IMR-90 (cell line): ENCODE measurements at regions not wholly inside any gene's neighbourhood (a gene's known extent, or its start where the extent isn't known, plus 50 kb on each side); places are given as distances from the start of the nearest gene placed in this dataset.

ENCODE experiments used
- ATAC-seq: fragments of 200-7000 bp; cut with Tn5 transposase; 2 replicates; pipeline ENCODE4 v1.9.1; 2020; ENCODE audit warnings: low read depth, mild to moderate bottlenecking, moderate library complexity
- BruUV-seq: library from RNA; stranded (reverse); fragments of 400-500 nt; replicated peaks from 2 replicates; lab custom pipeline; 2021; lab: Mats Ljungman, UMichigan
- CTCF ChIA-PET: fragments of 300-600 bp; formaldehyde crosslinking; extraction: SDS; loops from one replicate; lab custom pipeline; 2021; ENCODE audit warnings: antibody characterized with exemption; lab: Yijun Ruan, JAX
- POLR2A ChIA-PET: fragments of 300-600 bp; sonication (Branson Sonifier 250); formaldehyde crosslinking; loops from one replicate; lab custom pipeline; 2022; ENCODE audit warnings: antibody characterized with exemption; ENCODE audit not compliant: unreplicated experiment; lab: Charles Lee
- DNase-seq: peaks from one replicate; pipeline ENCODE4 v3.0.0; 2013
- H2AFZ ChIP-seq: replicated peaks from 2 replicates; pipeline ENCODE3; 2013; ENCODE audit warnings: low read length, mild to moderate bottlenecking; ENCODE audit not compliant: poor library complexity
- H2AK5ac ChIP-seq: 2 replicates; pipeline ENCODE4 v1.6.1; 2013; ENCODE audit warnings: low read depth, low read length, inconsistent platforms
- H2AK9ac ChIP-seq: replicated peaks from 2 replicates; pipeline ENCODE3; 2013; ENCODE audit warnings: mild to moderate bottlenecking, low read depth, low read length, moderate library complexity; ENCODE audit not compliant: poor library complexity
- H2BK120ac ChIP-seq: 2 replicates; pipeline ENCODE4 v1.6.1; 2013; ENCODE audit warnings: low read depth, low read length, inconsistent platforms
- H2BK15ac ChIP-seq: 3 replicates; pipeline ENCODE4 v1.6.1; 2013; ENCODE audit warnings: low read depth, low read length, inconsistent platforms
- H2BK20ac ChIP-seq: 2 replicates; pipeline ENCODE4 v1.6.1; 2013; ENCODE audit warnings: low read depth, mild to moderate bottlenecking, inconsistent platforms, low read length, moderate library complexity
- H2BK5ac ChIP-seq: 2 replicates; pipeline ENCODE4 v1.6.1; 2013; ENCODE audit warnings: mild to moderate bottlenecking, low read depth, low read length, inconsistent platforms; ENCODE audit not compliant: poor library complexity, severe bottlenecking
- H3K14ac ChIP-seq: replicated peaks from 2 replicates; pipeline ENCODE4 v1.6.1; 2013; ENCODE audit warnings: low read depth, low read length, inconsistent platforms
- H3K18ac ChIP-seq: 2 replicates; pipeline ENCODE4 v1.6.1; 2013; ENCODE audit warnings: low read depth, low read length, control low read depth
- H3K23ac ChIP-seq: 2 replicates; pipeline ENCODE4 v1.6.1; 2013; ENCODE audit warnings: low read depth, low read length, inconsistent platforms
- H3K27ac ChIP-seq: 2 replicates; pipeline ENCODE4 v1.5.1; 2013; ENCODE audit warnings: mild to moderate bottlenecking, control low read depth, low read length; ENCODE audit not compliant: insufficient read depth
- H3K27me3 ChIP-seq: 2 replicates; pipeline ENCODE4 v1.6.1; 2013; ENCODE audit warnings: low read length; ENCODE audit not compliant: control insufficient read depth, insufficient read depth
- H3K36me3 ChIP-seq: 2 replicates; pipeline ENCODE4 v1.6.1; 2013; ENCODE audit warnings: low read length, mixed read lengths; ENCODE audit not compliant: control insufficient read depth, insufficient read depth
- H3K4ac ChIP-seq: 2 replicates; pipeline ENCODE4 v1.6.1; 2013; ENCODE audit warnings: low read depth, low read length, inconsistent platforms
- H3K4me1 ChIP-seq: 2 replicates; pipeline ENCODE4 v1.6.1; 2013; ENCODE audit warnings: low read length, mixed read lengths; ENCODE audit not compliant: control insufficient read depth, insufficient read depth
- H3K4me2 ChIP-seq: 2 replicates; pipeline ENCODE4 v1.6.1; 2013; ENCODE audit warnings: low read depth, mild to moderate bottlenecking, control low read depth, low read length, moderate library complexity
- H3K4me3 ChIP-seq: 2 replicates; pipeline ENCODE4 v1.5.1; 2013; ENCODE audit warnings: low read depth, mild to moderate bottlenecking, control low read depth, low read length, moderate library complexity; ENCODE audit not compliant: insufficient read depth
- H3K56ac ChIP-seq: 2 replicates; pipeline ENCODE4 v1.6.1; 2013; ENCODE audit warnings: low read length, inconsistent platforms; ENCODE audit not compliant: insufficient read depth; ENCODE audit errors: extremely low read depth
- H3K79me1 ChIP-seq, 2 experiments: 2 replicates each; pipeline ENCODE4 v1.6.1; 2013; ENCODE audit warnings: low read length in 2 of 2, inconsistent platforms in 1 of 2, low read depth in 1 of 2
- H3K9ac ChIP-seq: 2 replicates; pipeline ENCODE4 v1.6.1; 2013; ENCODE audit warnings: low read depth, low read length, control low read depth
- H3K9me1 ChIP-seq: 2 replicates; pipeline ENCODE4 v1.6.1; 2013; ENCODE audit warnings: low read length, inconsistent platforms; ENCODE audit not compliant: insufficient read depth
- H3K9me3 ChIP-seq: 2 replicates; pipeline ENCODE4 v1.6.1; 2013; ENCODE audit warnings: low read length; ENCODE audit not compliant: control insufficient read depth, insufficient read depth
- H4K20me1 ChIP-seq: 2 replicates; pipeline ENCODE4 v1.6.1; 2013; ENCODE audit warnings: low read length, inconsistent platforms; ENCODE audit not compliant: insufficient read depth
- H4K5ac ChIP-seq: 2 replicates; pipeline ENCODE4 v1.6.1; 2013; ENCODE audit warnings: mild to moderate bottlenecking, low read depth, low read length, control low read depth
- H4K8ac ChIP-seq, 2 experiments: 2 replicates each; pipeline ENCODE4 v1.6.1; 2013; ENCODE audit warnings: low read depth in 2 of 2, low read length in 2 of 2, control low read depth in 1 of 2, inconsistent platforms in 1 of 2
- H4K91ac ChIP-seq: 2 replicates; pipeline ENCODE4 v1.6.1; 2013; ENCODE audit warnings: low read depth, low read length, inconsistent platforms; ENCODE audit not compliant: insufficient read depth
- BHLHE40 ChIP-seq: fragments of 150-350 bp; IDR thresholded peaks from 2 replicates; pipeline ENCODE4 v1.6.1; 2016; ENCODE audit warnings: mild to moderate bottlenecking, low read depth, low read length
- CHD1 ChIP-seq: IDR thresholded peaks from 2 replicates; pipeline ENCODE4 v1.6.1; 2012; ENCODE audit warnings: low read depth, low read length, improper control_type of control experiment
- MAFK ChIP-seq: IDR thresholded peaks from 2 replicates; pipeline ENCODE4 v1.6.1; 2012; ENCODE audit warnings: low read depth, low read length, improper control_type of control experiment
- WGBS, 2 experiments: methylation state at CpG; one replicate each; pipeline versions ENCODE4 v1.1.5 to v1.1.7; 2013; ENCODE audit warnings: missing lambda C conversion rate in 2 of 2; ENCODE audit not compliant: insufficient read length in 1 of 2; ENCODE audit errors: extremely low coverage in 2 of 2; 5-methylcytosine and 5-hydroxymethylcytosine counted together
- dilution Hi-C: fragments of 300-500 bp; cut with HindIII; formaldehyde crosslinking; loops from one replicate; pipeline ENCODE4 v1.14.3; 2018; ENCODE audit warnings: low sequenced_read_pairs; ENCODE audit not compliant: unreplicated experiment
- in situ Hi-C: fragments of 300-500 bp; cut with MboI; formaldehyde crosslinking; loops from 3 replicates; pipeline ENCODE4 v1.14.3; 2019; ENCODE audit warnings: low sequenced_read_pairs, inconsistent platforms, mixed read lengths
- intact Hi-C: fragments of 100-400 bp; cut with micrococcal nuclease; formaldehyde crosslinking; loops from 2 replicates; pipeline ENCODE4 v1.10.0; 2022

- Histone ChIP-seq H3K79me1 (no peaks in the 10 kb centered on the region), H2BK15ac (no peak overlapping the region), H2AK5ac (no peak overlapping the region), H3K14ac (no peak overlapping the region), H3K56ac (no peak overlapping the region), H2AFZ (no peak overlapping the region), H4K91ac (no peak overlapping the region), H3K4me2 (no peak overlapping the region), H3K18ac (no peak overlapping the region), H4K5ac (no peak overlapping the region), H2BK5ac (no peak overlapping the region), H3K4ac (no peak overlapping the region), H3K9me3 (no peaks in the 10 kb centered on the region), H3K23ac (no peak overlapping the region), H3K9ac (no peak overlapping the region), H2BK20ac (no peak overlapping the region), H3K36me3 (no peaks in the 10 kb centered on the region), H2AK9ac (no peak overlapping the region), H4K20me1 (no peaks in the 10 kb centered on the region), H4K8ac (no peak overlapping the region), H3K27me3 (peaks cover 2% of the 10 kb centered on the region; the same call in 1 of the 2 replicates), H3K27ac (no peak overlapping the region), H2BK120ac (no peak overlapping the region), H3K9me1 (no peaks in the 10 kb centered on the region), H3K4me3 (no peak overlapping the region), H3K4me1 (no peaks in the 10 kb centered on the region)
- in situ Hi-C loops (no loop called here), intact Hi-C loops (no loop called here), dilution Hi-C loops (no loop called here)
- POLR2A ChIA-PET, result no interaction called here
- DNase-seq (no peak), ATAC-seq (no peak)
- no TSS peak for BruUV-seq
- no peak for TF ChIP-seq CHD1
- TF ChIP-seq BHLHE40, result no peak
- no peak for TF ChIP-seq MAFK
- CTCF ChIA-PET, result no interaction called here
- no CpG with 5 or more reads among the region's 5 CpGs for WGBS, 2 experiments
Observed at GRCh38 chr15:81443040-81443820, 69.2 kb upstream of the TMC3 start.
